ENCODE measurements at regions not wholly inside any gene's neighbourhood (a gene's known extent, or its start where the extent isn't known, plus 50 kb on each side); places are given as distances from the start of the nearest gene placed in this dataset.

DNA sequence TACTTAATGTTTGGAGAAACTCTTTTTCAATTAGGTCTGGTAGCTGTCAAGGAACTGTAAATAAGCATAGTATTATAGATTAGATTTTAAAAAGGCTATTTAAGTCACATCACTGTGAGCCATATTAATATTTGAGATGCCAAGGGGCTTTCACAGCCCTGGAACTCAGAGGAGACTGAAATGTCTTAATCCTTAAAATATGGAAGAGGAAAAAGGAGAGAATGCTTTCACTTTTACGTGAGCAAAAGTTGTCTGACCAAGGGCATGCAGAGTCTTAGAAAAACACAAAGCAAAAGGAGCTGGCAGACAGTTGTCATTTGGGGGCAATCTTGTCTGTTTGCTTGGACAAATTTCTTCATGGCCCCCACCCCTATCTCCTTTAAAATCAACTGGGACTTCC lies 253.2 kb upstream of the IGFBP7 start:
- Histone ChIP-seq H3K79me2 (replicated peaks; ENCODE audit: insufficient read depth, low read length) (no peaks in the 10 kb centered on the region), H3K9me2 (ENCODE audit: insufficient read depth, low read length) (no peaks in the 10 kb centered on the region), H3K4me2 (ENCODE audit: low read length) (no peak overlapping the region), H3F3A (ENCODE audit: insufficient read depth, low read length, poor library complexity, severe bottlenecking) (no peaks in the 10 kb centered on the region), H3K9ac (ENCODE audit: low read length) (no peak overlapping the region), H3K36me3 (ENCODE audit: insufficient read depth, low read length) (no peaks in the 10 kb centered on the region), H3K9me3 (ENCODE audit: low read length) (no peaks in the 10 kb centered on the region), H3K27ac (ENCODE audit: low read length) (no peak overlapping the region), H3K27me3 (ENCODE audit: insufficient read depth, low read depth, low read length) (no peaks in the 10 kb centered on the region), H2AFZ (ENCODE audit: low read depth, low read length) (no peak overlapping the region), H4K20me1 (ENCODE audit: insufficient read depth) (no peaks in the 10 kb centered on the region), H3K4me3 (ENCODE audit: low read length) (no peak overlapping the region)
- TF ChIP-seq RAD21 (conservative IDR thresholded peaks at IDR 0.05) (no peak), EZH2 (IDR thresholded peaks at IDR 0.05; ENCODE audit: borderline replicate concordance, insufficient read depth, low read length, poor library complexity, severe bottlenecking) (no peak), SMC3 (conservative IDR thresholded peaks at IDR 0.05; ENCODE audit: poor library complexity) (no peak), TAF1 (IDR thresholded peaks at IDR 0.05; ENCODE audit: low read depth) (no peak), POLR2AphosphoS5 (IDR thresholded peaks at IDR 0.05) (no peak), CTCF (IDR thresholded peaks at IDR 0.05; ENCODE audit: poor library complexity, severe bottlenecking) (no peak), MXI1 (conservative IDR thresholded peaks at IDR 0.05; ENCODE audit: poor library complexity, severe bottlenecking) (no peak), EP300 (conservative IDR thresholded peaks at IDR 0.05; ENCODE audit: poor library complexity, severe bottlenecking) (no peak)
- TF ChIP-seq, protein P1, sequence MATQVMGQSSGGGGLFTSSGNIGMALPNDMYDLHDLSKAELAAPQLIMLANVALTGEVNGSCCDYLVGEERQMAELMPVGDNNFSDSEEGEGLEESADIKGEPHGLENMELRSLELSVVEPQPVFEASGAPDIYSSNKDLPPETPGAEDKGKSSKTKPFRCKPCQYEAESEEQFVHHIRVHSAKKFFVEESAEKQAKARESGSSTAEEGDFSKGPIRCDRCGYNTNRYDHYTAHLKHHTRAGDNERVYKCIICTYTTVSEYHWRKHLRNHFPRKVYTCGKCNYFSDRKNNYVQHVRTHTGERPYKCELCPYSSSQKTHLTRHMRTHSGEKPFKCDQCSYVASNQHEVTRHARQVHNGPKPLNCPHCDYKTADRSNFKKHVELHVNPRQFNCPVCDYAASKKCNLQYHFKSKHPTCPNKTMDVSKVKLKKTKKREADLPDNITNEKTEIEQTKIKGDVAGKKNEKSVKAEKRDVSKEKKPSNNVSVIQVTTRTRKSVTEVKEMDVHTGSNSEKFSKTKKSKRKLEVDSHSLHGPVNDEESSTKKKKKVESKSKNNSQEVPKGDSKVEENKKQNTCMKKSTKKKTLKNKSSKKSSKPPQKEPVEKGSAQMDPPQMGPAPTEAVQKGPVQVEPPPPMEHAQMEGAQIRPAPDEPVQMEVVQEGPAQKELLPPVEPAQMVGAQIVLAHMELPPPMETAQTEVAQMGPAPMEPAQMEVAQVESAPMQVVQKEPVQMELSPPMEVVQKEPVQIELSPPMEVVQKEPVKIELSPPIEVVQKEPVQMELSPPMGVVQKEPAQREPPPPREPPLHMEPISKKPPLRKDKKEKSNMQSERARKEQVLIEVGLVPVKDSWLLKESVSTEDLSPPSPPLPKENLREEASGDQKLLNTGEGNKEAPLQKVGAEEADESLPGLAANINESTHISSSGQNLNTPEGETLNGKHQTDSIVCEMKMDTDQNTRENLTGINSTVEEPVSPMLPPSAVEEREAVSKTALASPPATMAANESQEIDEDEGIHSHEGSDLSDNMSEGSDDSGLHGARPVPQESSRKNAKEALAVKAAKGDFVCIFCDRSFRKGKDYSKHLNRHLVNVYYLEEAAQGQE (IDR thresholded peaks at IDR 0.05; ENCODE audit: borderline replicate concordance): no peak

- Histone ChIP-seq H3K79me2 (replicated peaks; ENCODE audit: insufficient read depth, low read length) (no peaks in the 10 kb centered on the region), H3K9me3 (ENCODE audit: low read length) (no peaks in the 10 kb centered on the region), H3K27me3 (ENCODE audit: insufficient read depth, low read depth, low read length) (no peaks in the 10 kb centered on the region), H3K9me2 (ENCODE audit: insufficient read depth, low read length) (no peaks in the 10 kb centered on the region), H3K4me3 (ENCODE audit: low read length) (no peak overlapping the region), H3K4me2 (ENCODE audit: low read length) (no peak overlapping the region), H4K20me1 (ENCODE audit: insufficient read depth) (no peaks in the 10 kb centered on the region), H2AFZ (ENCODE audit: low read depth, low read length) (no peak overlapping the region), H3K36me3 (ENCODE audit: insufficient read depth, low read length) (no peaks in the 10 kb centered on the region), H3F3A (ENCODE audit: insufficient read depth, low read length, poor library complexity, severe bottlenecking) (no peaks in the 10 kb centered on the region), H3K9ac (ENCODE audit: low read length) (no peak overlapping the region), H3K27ac (ENCODE audit: low read length) (no peak overlapping the region)
- TF ChIP-seq, protein P1 (IDR thresholded peaks at IDR 0.05; ENCODE audit: borderline replicate concordance): no peak
- no peak for TF ChIP-seq POLR2AphosphoS5 (IDR thresholded peaks at IDR 0.05)
- TF ChIP-seq EZH2 (IDR thresholded peaks at IDR 0.05; ENCODE audit: borderline replicate concordance, insufficient read depth, low read length, poor library complexity, severe bottlenecking): no peak
- TF ChIP-seq CTCF (IDR thresholded peaks at IDR 0.05; ENCODE audit: poor library complexity, severe bottlenecking): no peak
- no peak for TF ChIP-seq RAD21 (conservative IDR thresholded peaks at IDR 0.05)
- TF ChIP-seq TAF1 (IDR thresholded peaks at IDR 0.05; ENCODE audit: low read depth): no peak
- no peak for TF ChIP-seq EP300 (conservative IDR thresholded peaks at IDR 0.05; ENCODE audit: poor library complexity, severe bottlenecking)
- TF ChIP-seq MXI1 (conservative IDR thresholded peaks at IDR 0.05; ENCODE audit: poor library complexity, severe bottlenecking): no peak
- no peak for TF ChIP-seq SMC3 (conservative IDR thresholded peaks at IDR 0.05; ENCODE audit: poor library complexity)
These were observed 250.5 kb upstream of the IGFBP7 start for GRCh38 chr4:57360681-57361080.
